ENCODE measurements at regions not wholly inside any gene's neighbourhood (a gene's known extent, or its start where the extent isn't known, plus 50 kb on each side); places are given as distances from the start of the nearest gene placed in this dataset.
"Not testable (repeated sequence)": the region's sequence is repeated elsewhere in the genome, so short reads cannot be mapped to it uniquely, and the experiment has no call there.

- DNase-seq = no peak
These were observed 850.6 kb upstream of the ACVR2A start for GRCh38 chr2:146994246-146994645.

- no peak for DNase-seq
These were observed 852.4 kb upstream of the ACVR2A start for GRCh38 chr2:146992466-146992865.

GRCh38 chr2:146992057-146992456 is 852.8 kb upstream of the ACVR2A start:
- DNase-seq = no peak

- DNase-seq = no peak
These were observed 854.3 kb upstream of the ACVR2A start for GRCh38 chr2:146990311-146991054.

GRCh38 chr2:146989741-146990140 is 855.1 kb upstream of the ACVR2A start:
- no peak for DNase-seq

- DNase-seq = no peak
These were observed 856.8 kb upstream of the ACVR2A start for GRCh38 chr2:146987996-146988395.

- DNase-seq = no peak
These were observed 858.7 kb upstream of the ACVR2A start for GRCh38 chr2:146986161-146986560.

GRCh38 chr2:146985753-146986152 is 859.1 kb upstream of the ACVR2A start:
- DNase-seq = no peak

GRCh38 chr2:146984014-146984413 is 860.8 kb upstream of the ACVR2A start:
- no peak for DNase-seq

- DNase-seq = no peak
These were observed 862.4 kb upstream of the ACVR2A start for GRCh38 chr2:146982393-146982846.

- no peak for DNase-seq
These were observed 862.9 kb upstream of the ACVR2A start for GRCh38 chr2:146981921-146982320.

- no peak for DNase-seq
These were observed 865.1 kb upstream of the ACVR2A start for GRCh38 chr2:146979746-146980145.

- DNase-seq = no peak
These were observed 866.0 kb upstream of the ACVR2A start for GRCh38 chr2:146978577-146979555.

- not testable (repeated sequence) for DNase-seq
These were observed 873.8 kb upstream of the ACVR2A start for GRCh38 chr2:146970981-146971380.

GRCh38 chr2:146969703-146970102 is 875.1 kb upstream of the ACVR2A start:
- DNase-seq = not testable (repeated sequence)

GRCh38 chr2:146964494-146964893 is 880.3 kb upstream of the ACVR2A start:
- DNase-seq = no peak

- no peak for DNase-seq
These were observed 890.3 kb upstream of the ACVR2A start for GRCh38 chr2:146954544-146954943.

- no peak for DNase-seq
These were observed 892.1 kb upstream of the ACVR2A start for GRCh38 chr2:146952696-146953095.

- DNase-seq = peak; percentile 85
These were observed 893.9 kb upstream of the ACVR2A start for GRCh38 chr2:146950911-146951310.

GRCh38 chr2:146950361-146950760 is 894.5 kb upstream of the ACVR2A start:
- no peak for DNase-seq

- no peak for DNase-seq
These were observed 895.4 kb upstream of the ACVR2A start for GRCh38 chr2:146949400-146949799.

- DNase-seq = no peak
These were observed 900.2 kb upstream of the ACVR2A start for GRCh38 chr2:146944601-146945000.

- no peak for DNase-seq
These were observed 904.7 kb upstream of the ACVR2A start for GRCh38 chr2:146939991-146940685.
